Sigmoid colon (tissue), 4 donors: ENCODE measurements at regions not wholly inside any gene's neighbourhood (a gene's known extent, or its start where the extent isn't known, plus 50 kb on each side); places are given as distances from the start of the nearest gene placed in this dataset.

Source experiments
- EP300 ChIP-seq, 4 donors: sonication (generic); formaldehyde crosslinking; IDR thresholded peaks; one replicate each; pipeline ENCODE4 v1.6.1; 2017; ENCODE audit warnings: antibody characterized with exemption in 4 of 4
- POLR2AphosphoS5 ChIP-seq, 4 donors: sonication (generic); formaldehyde crosslinking; IDR thresholded peaks; one replicate each; pipeline ENCODE4 v1.6.1; 2017; ENCODE audit warnings: antibody characterized with exemption in 4 of 4
- TF ChIP-seq, protein P1 (sequence below), 4 experiments: fragments of 450-650 bp in 3 of 4; fragments of 200-600 bp in 1 of 4; IDR thresholded peaks; one replicate each; pipeline ENCODE4 v1.5.1; 2016 to 2019; ENCODE audit warnings: antibody characterized with exemption in 4 of 4, mild to moderate bottlenecking in 3 of 4, moderate library complexity in 2 of 4

DNA sequence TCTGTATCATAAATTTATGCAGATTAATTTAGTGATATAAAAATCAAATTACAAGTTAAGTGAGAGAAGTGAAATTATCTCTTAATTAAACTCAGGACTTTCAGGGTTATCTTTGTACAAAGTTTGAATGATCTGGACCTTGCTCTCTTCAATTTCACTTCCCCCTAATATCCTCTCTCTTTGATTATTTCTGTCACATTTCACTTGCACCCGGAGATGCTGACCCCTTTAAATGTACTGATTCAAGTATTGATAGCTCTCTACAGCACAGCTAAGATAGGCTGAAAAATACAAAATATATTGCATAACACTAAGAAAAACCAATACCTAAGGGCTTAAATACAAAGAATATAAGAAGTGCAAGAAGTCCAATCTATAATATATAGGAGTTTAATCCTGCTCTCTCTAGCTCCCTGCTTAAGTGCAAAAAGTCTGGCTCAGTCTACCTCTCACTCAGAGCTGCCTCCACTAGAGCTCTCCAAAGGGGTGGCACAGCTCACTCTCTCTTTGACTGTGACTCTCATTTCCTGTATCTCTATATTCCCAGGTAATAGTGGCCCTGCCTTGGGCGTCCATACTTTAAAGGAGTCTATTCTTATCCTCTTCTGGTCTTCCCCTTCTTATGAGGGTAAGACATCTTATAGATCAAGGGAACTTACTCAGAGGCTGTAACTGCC, 588.4 kb downstream of the RFPL4B start:
- TF ChIP-seq, protein P1, sequence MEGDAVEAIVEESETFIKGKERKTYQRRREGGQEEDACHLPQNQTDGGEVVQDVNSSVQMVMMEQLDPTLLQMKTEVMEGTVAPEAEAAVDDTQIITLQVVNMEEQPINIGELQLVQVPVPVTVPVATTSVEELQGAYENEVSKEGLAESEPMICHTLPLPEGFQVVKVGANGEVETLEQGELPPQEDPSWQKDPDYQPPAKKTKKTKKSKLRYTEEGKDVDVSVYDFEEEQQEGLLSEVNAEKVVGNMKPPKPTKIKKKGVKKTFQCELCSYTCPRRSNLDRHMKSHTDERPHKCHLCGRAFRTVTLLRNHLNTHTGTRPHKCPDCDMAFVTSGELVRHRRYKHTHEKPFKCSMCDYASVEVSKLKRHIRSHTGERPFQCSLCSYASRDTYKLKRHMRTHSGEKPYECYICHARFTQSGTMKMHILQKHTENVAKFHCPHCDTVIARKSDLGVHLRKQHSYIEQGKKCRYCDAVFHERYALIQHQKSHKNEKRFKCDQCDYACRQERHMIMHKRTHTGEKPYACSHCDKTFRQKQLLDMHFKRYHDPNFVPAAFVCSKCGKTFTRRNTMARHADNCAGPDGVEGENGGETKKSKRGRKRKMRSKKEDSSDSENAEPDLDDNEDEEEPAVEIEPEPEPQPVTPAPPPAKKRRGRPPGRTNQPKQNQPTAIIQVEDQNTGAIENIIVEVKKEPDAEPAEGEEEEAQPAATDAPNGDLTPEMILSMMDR (IDR thresholded peaks at IDR 0.05) = no peak
- TF ChIP-seq POLR2AphosphoS5 (IDR thresholded peaks at IDR 0.05) = no peak
- TF ChIP-seq EP300 (IDR thresholded peaks at IDR 0.05) = no peak
